NOMO-1 (cell line): ENCODE measurements at regions not wholly inside any gene's neighbourhood (a gene's known extent, or its start where the extent isn't known, plus 50 kb on each side); places are given as distances from the start of the nearest gene placed in this dataset.
"Not testable (repeated sequence)": the region's sequence is repeated elsewhere in the genome, so short reads cannot be mapped to it uniquely, and the experiment has no call there.

Source experiments
- DNase-seq, 2 experiments: peaks; one replicate each; lab custom pipeline; 2025; ENCODE audit not compliant: unreplicated experiment in 2 of 2; lab: John Stamatoyannopoulos, UW

GRCh38 chr1:197985351-197985750 is 68.2 kb downstream of the LHX9 start:
- DNase-seq: no peak

GRCh38 chr1:197986817-197987216 is 69.6 kb downstream of the LHX9 start:
- DNase-seq: no peak

- DNase-seq: no peak
Measured at GRCh38 chr1:197987294-197987693, 70.1 kb downstream of the LHX9 start.

- not testable (repeated sequence) for DNase-seq
Measured at GRCh38 chr1:197988581-197988980, 71.4 kb downstream of the LHX9 start.

- DNase-seq: peak in 1 of 2 experiments; percentile 46
Measured at GRCh38 chr1:197989058-197989457, 71.9 kb downstream of the LHX9 start.

GRCh38 chr1:197991594-197991993 is 74.4 kb downstream of the LHX9 start:
- no peak for DNase-seq

GRCh38 chr1:197994907-197995407 is 77.8 kb downstream of the LHX9 start:
- no peak for DNase-seq

- DNase-seq: no peak
Measured at GRCh38 chr1:197995408-197996258, 78.5 kb downstream of the LHX9 start.

- not testable (repeated sequence) for DNase-seq
Measured at GRCh38 chr1:197996259-197996512, 79.0 kb downstream of the LHX9 start.

- DNase-seq: no peak
Measured at GRCh38 chr1:197998110-197998509, 80.9 kb downstream of the LHX9 start.

- DNase-seq: no peak
Measured at GRCh38 chr1:198001776-198002408, 84.7 kb downstream of the LHX9 start.

GRCh38 chr1:198003468-198003867 is 86.3 kb downstream of the LHX9 start:
- DNase-seq: no peak

- no peak for DNase-seq
Measured at GRCh38 chr1:198007011-198007410, 89.8 kb downstream of the LHX9 start.

GRCh38 chr1:198007687-198008607 is 90.8 kb downstream of the LHX9 start:
- DNase-seq: no peak

GRCh38 chr1:198014355-198014754 is 97.2 kb downstream of the LHX9 start:
- no peak for DNase-seq

- DNase-seq: no peak
Measured at GRCh38 chr1:198015309-198015708, 98.1 kb downstream of the LHX9 start.

GRCh38 chr1:198018529-198018928 is 101.4 kb downstream of the LHX9 start:
- no peak for DNase-seq

GRCh38 chr1:198019126-198019525 is 102.0 kb downstream of the LHX9 start:
- no peak for DNase-seq

GRCh38 chr1:198024336-198024735 is 107.2 kb downstream of the LHX9 start:
- DNase-seq: no peak

GRCh38 chr1:198024782-198025181 is 107.6 kb downstream of the LHX9 start:
- DNase-seq: no peak

GRCh38 chr1:198030682-198031081 is 113.5 kb downstream of the LHX9 start:
- no peak for DNase-seq
